ENCODE measurements at regions not wholly inside any gene's neighbourhood (a gene's known extent, or its start where the extent isn't known, plus 50 kb on each side); places are given as distances from the start of the nearest gene placed in this dataset.

DNA sequence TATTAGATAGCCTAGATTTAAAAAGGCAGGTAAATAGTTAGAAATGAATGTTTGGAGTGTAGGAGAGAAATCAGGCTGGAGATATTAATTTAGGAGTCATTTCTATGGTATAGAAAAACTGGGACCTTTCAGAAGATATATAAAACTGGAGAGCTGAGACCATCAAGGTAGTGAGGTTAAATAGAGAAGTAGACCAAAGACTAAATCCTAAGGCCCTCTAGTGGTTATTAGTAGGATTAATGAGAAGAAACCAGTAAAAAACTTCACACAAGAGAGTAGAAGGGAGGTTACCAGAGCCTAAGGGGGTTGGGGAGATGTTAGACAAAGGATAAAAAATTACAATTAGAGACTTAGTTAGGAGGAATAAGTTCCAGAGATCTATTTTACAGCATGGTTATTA, 351.0 kb upstream of the SPANXN1 start:
- Histone ChIP-seq H3K4me3 (ENCODE audit: insufficient read depth, low read length) (no peak overlapping the region), H3K9me3 (ENCODE audit: low read depth, low read length) (peaks cover 3% of the 10 kb centered on the region), H3K4me2 (ENCODE audit: insufficient read depth, low read length) (no peak overlapping the region), H3K27me3 (ENCODE audit: insufficient read depth, low read length) (no peaks in the 10 kb centered on the region), H4K20me1 (ENCODE audit: insufficient read depth, low read length) (no peaks in the 10 kb centered on the region), H2AFZ (ENCODE audit: low read length) (no peak overlapping the region), H3K4me1 (ENCODE audit: insufficient read depth, low read length) (no peaks in the 10 kb centered on the region), H3K27ac (ENCODE audit: low read depth, low read length) (no peak overlapping the region), H3K36me3 (ENCODE audit: insufficient read depth, low read length) (no peaks in the 10 kb centered on the region), H3K79me2 (ENCODE audit: insufficient read depth, low read length) (no peaks in the 10 kb centered on the region)
- TF ChIP-seq, protein P1, sequence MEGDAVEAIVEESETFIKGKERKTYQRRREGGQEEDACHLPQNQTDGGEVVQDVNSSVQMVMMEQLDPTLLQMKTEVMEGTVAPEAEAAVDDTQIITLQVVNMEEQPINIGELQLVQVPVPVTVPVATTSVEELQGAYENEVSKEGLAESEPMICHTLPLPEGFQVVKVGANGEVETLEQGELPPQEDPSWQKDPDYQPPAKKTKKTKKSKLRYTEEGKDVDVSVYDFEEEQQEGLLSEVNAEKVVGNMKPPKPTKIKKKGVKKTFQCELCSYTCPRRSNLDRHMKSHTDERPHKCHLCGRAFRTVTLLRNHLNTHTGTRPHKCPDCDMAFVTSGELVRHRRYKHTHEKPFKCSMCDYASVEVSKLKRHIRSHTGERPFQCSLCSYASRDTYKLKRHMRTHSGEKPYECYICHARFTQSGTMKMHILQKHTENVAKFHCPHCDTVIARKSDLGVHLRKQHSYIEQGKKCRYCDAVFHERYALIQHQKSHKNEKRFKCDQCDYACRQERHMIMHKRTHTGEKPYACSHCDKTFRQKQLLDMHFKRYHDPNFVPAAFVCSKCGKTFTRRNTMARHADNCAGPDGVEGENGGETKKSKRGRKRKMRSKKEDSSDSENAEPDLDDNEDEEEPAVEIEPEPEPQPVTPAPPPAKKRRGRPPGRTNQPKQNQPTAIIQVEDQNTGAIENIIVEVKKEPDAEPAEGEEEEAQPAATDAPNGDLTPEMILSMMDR (IDR thresholded peaks at IDR 0.05; ENCODE audit: extremely low read depth, low read depth, low read length): peak; percentile 20
- DNase-seq (ENCODE audit: insufficient read length, low spot score, missing footprints): peak; percentile 15

DNA sequence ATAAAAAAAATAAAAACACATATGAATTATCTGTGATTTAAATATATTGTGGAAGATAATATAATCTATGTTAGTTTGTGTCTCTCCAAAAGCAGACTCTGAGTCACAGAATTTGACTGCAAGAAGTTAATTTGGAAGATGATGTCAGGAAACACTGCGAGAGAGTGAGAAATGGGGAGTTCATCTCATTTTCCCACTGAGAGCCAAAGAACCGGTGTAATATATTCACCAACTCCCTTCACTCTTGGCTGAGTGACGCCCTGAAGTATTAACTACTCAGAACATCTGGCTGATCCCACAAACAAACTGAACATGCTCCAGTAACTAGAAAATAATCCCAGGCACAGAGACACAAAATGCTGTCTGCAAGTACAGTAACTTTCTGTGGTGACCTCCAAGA, 345.8 kb upstream of the SPANXN1 start:
- Histone ChIP-seq H3K27ac (ENCODE audit: low read depth, low read length) (no peak overlapping the region), H3K27me3 (ENCODE audit: insufficient read depth, low read length) (no peaks in the 10 kb centered on the region), H3K9me3 (ENCODE audit: low read depth, low read length) (peaks cover 3% of the 10 kb centered on the region), H3K79me2 (ENCODE audit: insufficient read depth, low read length) (no peaks in the 10 kb centered on the region), H3K4me1 (ENCODE audit: insufficient read depth, low read length) (no peaks in the 10 kb centered on the region), H4K20me1 (ENCODE audit: insufficient read depth, low read length) (no peaks in the 10 kb centered on the region), H3K36me3 (ENCODE audit: insufficient read depth, low read length) (no peaks in the 10 kb centered on the region), H3K4me3 (ENCODE audit: insufficient read depth, low read length) (no peak overlapping the region), H2AFZ (ENCODE audit: low read length) (no peak overlapping the region), H3K4me2 (ENCODE audit: insufficient read depth, low read length) (no peak overlapping the region)
- DNase-seq (ENCODE audit: insufficient read length, low spot score, missing footprints): no peak
- TF ChIP-seq, protein P1 (IDR thresholded peaks at IDR 0.05; ENCODE audit: extremely low read depth, low read depth, low read length): no peak

DNA sequence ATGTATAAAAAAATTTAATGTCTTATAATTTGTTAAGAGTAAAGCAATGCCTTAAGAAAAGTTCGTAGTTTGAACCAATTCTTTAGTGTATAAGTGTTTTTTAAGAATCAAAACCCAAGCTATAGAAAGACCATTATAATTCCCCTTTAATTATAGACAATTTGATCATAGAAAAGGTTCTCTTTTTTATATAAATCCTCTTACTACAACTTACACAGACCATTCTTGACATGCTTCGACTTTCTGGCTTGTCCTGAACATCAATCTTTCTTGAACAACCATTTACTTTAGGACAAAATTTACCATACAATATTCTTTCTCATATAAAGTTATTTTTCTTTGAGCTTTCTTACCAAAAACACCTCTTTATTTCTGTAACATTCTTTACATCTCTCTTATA, 330.5 kb upstream of the SPANXN1 start:
- no peaks in the 10 kb centered on the region for H3K9me3 ChIP-seq (ENCODE audit: low read depth, low read length)
- no peak for DNase-seq (ENCODE audit: insufficient read length, low spot score, missing footprints)
- H3K4me2 ChIP-seq (ENCODE audit: insufficient read depth, low read length): no peak overlapping the region
- H3K27me3 ChIP-seq (ENCODE audit: insufficient read depth, low read length): no peaks in the 10 kb centered on the region
- H3K36me3 ChIP-seq (ENCODE audit: insufficient read depth, low read length): no peaks in the 10 kb centered on the region
- no peak overlapping the region for H2AFZ ChIP-seq (ENCODE audit: low read length)
- no peaks in the 10 kb centered on the region for H3K79me2 ChIP-seq (ENCODE audit: insufficient read depth, low read length)
- TF ChIP-seq, protein P1 (IDR thresholded peaks at IDR 0.05; ENCODE audit: extremely low read depth, low read depth, low read length): no peak
- H3K4me1 ChIP-seq (ENCODE audit: insufficient read depth, low read length): no peaks in the 10 kb centered on the region
- H4K20me1 ChIP-seq (ENCODE audit: insufficient read depth, low read length): no peaks in the 10 kb centered on the region
- H3K4me3 ChIP-seq (ENCODE audit: insufficient read depth, low read length): no peak overlapping the region
- no peak overlapping the region for H3K27ac ChIP-seq (ENCODE audit: low read depth, low read length)

DNA sequence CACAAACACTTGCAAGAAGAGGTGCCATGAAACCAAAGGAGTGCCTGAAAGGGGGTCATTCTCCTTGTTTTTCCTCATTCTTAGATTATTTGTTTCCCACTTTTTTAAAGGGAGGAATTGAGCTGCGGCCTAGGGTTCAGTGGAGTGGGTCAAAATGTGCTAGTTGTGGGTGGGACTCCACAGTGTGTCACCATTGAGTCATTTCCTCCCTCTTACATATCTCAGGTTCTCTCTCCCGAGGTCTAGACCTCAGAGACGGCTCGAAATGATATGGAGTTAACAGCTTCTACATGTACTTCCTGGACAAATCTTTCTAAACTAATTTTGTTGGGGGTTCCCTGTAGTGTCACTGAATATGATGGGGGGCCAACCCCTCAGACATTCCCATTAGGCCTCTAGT, 328.4 kb upstream of the SPANXN1 start:
- Histone ChIP-seq H3K4me2 (ENCODE audit: insufficient read depth, low read length) (no peak overlapping the region), H3K9me3 (ENCODE audit: low read depth, low read length) (no peaks in the 10 kb centered on the region), H3K27me3 (ENCODE audit: insufficient read depth, low read length) (no peaks in the 10 kb centered on the region), H4K20me1 (ENCODE audit: insufficient read depth, low read length) (no peaks in the 10 kb centered on the region), H3K79me2 (ENCODE audit: insufficient read depth, low read length) (no peaks in the 10 kb centered on the region), H3K36me3 (ENCODE audit: insufficient read depth, low read length) (no peaks in the 10 kb centered on the region), H2AFZ (ENCODE audit: low read length) (no peak overlapping the region), H3K4me3 (ENCODE audit: insufficient read depth, low read length) (no peak overlapping the region), H3K4me1 (ENCODE audit: insufficient read depth, low read length) (no peaks in the 10 kb centered on the region), H3K27ac (ENCODE audit: low read depth, low read length) (no peak overlapping the region)
- DNase-seq (ENCODE audit: insufficient read length, low spot score, missing footprints): no peak
- TF ChIP-seq, protein P1 (IDR thresholded peaks at IDR 0.05; ENCODE audit: extremely low read depth, low read depth, low read length): no peak
